ENCODE measurements at regions not wholly inside any gene's neighbourhood (a gene's known extent, or its start where the extent isn't known, plus 50 kb on each side); places are given as distances from the start of the nearest gene placed in this dataset.

GRCh38 chr12:24423611-24424010 is 474.1 kb upstream of the SOX5 start:
- TF ChIP-seq MAFK (IDR thresholded peaks at IDR 0.05; ENCODE audit: partially characterized antibody) (no peak), POLR2A (IDR thresholded peaks at IDR 0.05; ENCODE audit: low read length) (no peak)
